Esophagus mucosa (tissue), 1 donor: ENCODE measurements at regions not wholly inside any gene's neighbourhood (a gene's known extent, or its start where the extent isn't known, plus 50 kb on each side); places are given as distances from the start of the nearest gene placed in this dataset.
"Not testable (repeated sequence)": the region's sequence is repeated elsewhere in the genome, so short reads cannot be mapped to it uniquely, and the experiment has no call there.

Experiments
- ATAC-seq: fragments of 200-7000 bp; cut with Tn5 transposase; one replicate; pipeline ENCODE4 v1.9.1; 2020
- donor health status: DM: yes; HTN: yes; CAD: no.

DNA sequence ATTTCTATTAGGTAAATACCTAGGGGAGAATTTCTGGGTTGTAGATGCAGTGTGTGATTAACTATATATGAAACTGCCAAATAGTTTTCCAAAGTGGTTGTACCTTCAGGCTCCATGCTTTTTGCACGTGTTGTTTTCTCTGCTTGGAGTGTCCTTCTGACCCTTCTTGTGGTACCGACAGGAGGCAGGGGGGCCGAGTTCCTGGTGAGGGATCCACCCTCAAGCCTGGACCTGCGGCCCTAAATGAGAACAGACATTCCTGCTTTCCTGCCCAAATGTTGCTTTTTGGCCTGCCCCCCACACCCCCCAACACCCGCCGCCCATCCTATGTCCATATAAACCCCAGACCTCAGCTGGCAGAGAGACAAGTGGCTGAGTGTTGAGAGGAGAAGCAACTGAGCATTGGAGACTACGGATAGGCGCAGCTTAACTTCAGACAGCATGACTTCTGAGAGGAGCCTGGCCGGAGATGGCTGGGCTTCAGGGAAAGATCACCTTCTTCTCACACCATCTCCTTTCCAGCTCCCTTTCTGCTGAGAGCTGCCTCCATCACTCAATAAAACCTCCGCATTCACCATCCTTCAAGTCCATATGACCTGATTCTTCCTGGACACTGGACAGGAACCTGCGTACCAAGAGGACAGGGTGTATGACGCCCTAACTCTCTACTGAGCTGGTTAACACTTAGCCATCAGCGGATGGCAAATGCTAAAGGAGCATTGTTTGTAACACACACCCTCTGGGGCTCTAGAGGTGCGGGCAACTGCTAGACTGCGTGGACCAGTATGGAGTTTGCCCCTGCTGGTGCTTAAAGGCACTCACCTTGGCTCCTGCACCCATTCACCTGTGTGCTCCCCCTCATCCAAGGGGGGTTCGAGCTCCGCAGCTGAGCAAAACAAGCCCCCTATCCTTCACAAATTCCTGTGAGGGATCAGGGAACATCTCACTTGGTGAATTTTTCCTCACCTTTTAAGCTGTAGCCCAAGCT, 194.7 kb upstream of the FBXO33 start:
- ATAC-seq, result no peak

DNA sequence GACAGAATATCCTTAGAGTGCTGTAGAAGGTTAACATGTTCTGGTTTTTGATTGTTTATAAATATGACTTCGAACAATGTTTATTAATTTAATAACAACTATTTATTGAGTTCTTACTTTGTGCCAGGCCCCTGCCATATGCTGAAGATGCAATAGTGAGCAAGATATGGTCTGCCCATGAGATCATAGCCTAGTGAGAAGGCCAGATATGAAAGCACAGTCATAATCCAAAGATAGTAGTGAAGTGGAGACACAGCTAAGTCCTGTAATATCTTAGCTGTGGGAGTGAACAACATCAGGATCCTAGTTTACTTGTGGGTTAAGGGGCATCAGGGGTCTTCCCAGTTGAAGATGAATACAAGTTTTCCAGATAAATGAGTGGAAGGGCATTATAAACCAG, 189.4 kb upstream of the FBXO33 start:
- ATAC-seq, result no peak

DNA sequence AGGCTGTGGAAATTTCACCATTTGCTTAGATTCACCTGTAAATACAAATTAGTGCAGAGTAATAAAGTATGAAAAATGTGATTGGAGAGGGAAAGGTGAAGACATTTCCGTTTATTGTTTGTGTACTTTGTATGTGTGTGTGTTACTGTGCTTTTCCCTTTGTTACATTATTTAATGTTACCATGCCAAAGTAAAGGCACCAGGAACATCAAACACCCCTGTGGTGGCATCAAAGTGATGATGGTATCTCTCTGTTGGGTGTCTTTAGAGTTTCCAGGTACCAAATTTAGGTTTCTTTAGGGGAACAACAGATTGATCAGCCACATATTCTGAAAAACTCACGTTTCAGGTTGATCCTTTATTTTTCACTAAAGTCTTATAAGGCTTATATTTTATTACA, 189.0 kb upstream of the FBXO33 start:
- ATAC-seq, result no peak

DNA sequence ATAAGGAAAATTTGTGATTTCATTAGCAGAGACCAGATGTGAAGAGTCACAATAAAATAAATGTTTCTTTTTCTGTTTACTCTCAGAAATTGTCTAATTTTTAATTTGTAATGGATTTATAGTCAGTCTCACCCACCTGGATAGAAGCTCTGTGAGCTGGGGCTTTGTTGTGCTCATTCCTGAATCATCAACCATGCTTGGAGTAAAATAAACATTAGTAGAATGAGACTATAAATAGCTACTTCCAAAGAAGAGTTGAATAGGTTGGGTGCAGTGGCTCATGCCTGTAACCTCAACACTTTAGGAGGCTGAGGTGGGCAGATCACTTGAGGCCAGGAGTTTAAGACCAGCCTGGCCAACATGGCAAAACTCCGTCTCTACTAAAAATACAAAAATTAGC, 185.3 kb upstream of the FBXO33 start:
- no peak for ATAC-seq

DNA sequence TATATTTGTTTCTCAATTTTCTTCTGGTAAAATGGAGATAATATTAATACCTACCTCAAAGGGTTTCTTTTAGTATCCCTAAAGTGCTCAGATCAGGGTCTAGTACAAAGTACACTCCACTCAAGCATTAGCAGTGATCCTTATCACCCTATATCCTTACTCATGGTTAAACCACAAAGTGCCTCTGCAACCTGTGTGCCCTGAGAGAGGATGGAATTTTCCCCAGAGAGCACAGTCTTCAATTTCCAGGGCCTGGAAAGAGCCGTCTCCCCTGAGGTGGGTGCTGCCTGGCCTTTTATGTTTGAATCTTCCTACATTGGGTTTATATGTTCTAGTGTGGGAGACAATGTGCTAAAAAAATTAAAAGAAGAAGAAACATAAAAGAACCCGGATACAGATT, 183.1 kb upstream of the FBXO33 start:
- no peak for ATAC-seq

DNA sequence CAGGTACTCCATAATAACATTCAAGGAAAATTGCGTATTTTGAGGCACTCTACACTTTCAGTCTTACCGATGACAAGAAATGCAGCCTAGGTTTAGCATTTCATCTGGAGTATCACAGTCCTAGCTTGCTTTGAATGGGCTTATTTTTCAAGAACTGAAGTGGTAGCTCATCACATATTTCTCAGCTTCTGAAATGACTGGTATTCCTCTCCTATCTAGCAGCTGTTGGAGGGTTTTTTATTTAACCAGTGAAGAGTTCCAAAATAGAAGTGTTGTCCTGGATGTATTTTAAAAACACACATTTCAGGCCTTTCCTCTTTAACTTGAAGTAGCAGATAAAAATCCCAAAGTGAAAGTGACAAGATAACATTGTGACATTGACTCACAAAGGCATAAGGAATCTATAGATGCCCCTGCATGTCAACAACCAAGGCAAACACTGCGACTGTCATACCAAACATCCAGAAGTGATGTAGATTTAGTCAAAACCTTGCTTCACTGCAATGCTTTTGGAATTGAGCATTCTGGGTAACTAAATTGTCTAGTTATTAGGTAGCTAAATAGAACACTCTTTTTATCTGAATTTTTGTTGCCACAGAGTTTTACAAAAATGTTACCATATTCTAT, 182.2 kb upstream of the FBXO33 start:
- no peak for ATAC-seq

DNA sequence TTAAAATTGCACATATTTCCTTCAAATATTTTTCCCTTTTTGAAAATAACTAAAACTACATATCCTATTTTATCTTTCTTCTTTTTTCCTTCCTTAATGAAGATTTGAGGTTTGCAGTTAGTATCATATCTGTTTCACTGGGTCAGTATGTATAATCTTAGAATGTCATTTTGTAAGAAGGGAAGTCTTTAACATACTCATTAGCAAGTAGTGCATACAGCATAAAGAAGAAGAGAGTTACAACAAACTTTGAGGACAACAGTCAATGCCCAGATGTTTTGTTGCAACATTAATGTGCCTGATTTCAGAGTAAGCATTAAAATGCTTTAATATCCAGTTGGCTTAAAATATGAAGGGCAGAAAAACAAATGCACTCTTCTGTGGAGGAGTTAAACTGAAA, 176.9 kb upstream of the FBXO33 start:
- ATAC-seq, result no peak

DNA sequence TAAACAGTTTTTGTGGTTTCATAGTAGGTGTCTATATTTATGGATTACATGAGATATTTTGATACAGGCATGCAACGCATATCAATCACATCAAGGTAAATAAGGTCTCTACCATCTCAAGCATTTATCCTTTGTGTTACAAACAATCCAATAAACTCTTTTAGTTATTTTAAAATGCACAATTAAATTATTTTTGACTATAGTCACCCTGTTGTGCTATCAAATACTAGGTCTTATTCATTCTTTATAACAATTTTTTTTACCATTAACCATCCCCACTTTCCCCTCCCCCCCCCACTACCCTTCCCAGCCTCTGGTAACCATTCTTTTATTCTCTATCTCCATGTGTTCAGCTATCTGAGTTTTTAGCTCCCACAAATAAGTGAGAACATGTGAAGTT, 175.7 kb upstream of the FBXO33 start:
- no peak for ATAC-seq

DNA sequence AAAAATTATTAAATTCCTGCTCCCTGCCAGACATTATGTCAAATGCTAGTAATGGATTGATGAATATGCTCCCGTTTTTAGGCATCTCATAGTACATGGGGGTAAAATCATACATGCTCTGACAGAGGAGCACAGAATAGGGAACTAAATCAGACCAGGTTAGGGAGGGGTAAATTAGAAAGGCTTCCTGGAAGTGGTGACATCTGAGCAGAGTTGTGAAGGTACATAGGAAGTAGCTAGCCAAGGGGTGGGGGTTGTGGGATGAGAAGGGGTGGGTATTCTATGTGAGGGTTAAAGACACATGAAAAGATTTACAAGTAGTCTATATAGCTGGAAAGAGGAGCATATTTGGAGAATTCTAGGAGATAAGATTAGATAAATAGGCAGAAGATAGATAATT, 171.7 kb upstream of the FBXO33 start:
- no peak for ATAC-seq

DNA sequence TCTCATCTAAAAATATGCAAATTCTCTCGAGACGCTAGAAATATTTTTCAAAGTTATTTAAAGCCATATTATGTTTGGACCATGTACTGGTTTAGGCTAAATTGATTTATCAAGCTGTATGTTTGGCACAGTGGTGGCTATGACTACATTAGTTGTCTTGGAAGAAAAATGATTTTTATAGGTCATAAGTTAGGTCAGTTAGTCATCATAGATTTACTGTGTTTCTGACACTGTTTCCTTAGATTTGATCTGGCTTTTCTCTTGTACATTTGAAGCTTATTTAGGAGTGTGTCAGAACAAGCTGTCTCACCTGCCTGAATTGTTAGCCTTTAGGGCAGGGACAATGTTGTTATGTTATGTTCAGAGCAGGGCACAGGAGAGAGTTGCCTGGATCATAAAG, 161.1 kb upstream of the FBXO33 start:
- ATAC-seq, result no peak

DNA sequence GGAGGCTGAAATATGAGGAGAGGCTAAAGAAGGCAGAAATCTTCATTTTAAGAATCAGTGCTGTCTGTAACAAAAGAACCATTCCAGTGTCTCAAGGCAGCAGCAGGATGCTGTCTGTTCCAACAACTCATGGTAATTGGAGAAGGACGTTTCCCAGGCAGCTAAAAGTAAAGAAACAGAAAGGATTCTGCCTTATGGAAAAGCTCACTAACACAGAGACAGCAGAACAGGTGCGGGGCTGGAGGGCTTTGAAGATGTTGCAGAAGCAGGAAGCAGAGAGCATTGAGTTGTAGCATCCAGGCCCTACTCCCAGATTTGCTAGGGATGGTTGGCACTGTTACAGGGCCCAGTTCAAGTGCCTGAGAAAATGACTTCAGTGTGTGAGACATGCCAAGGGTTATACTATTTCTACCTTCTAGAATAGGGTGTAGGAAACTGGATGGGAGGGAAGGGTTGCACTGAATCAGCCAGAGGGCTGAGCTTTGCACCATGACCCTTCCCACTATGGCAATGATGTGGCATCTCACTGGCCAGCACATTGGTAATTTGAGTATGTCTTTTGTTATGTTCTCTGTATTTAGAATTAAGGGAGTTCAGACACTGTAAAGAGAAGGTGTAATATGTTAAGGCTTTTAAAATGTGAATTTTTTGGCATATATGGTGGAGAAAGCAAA, 160.0 kb upstream of the FBXO33 start:
- ATAC-seq, result no peak

DNA sequence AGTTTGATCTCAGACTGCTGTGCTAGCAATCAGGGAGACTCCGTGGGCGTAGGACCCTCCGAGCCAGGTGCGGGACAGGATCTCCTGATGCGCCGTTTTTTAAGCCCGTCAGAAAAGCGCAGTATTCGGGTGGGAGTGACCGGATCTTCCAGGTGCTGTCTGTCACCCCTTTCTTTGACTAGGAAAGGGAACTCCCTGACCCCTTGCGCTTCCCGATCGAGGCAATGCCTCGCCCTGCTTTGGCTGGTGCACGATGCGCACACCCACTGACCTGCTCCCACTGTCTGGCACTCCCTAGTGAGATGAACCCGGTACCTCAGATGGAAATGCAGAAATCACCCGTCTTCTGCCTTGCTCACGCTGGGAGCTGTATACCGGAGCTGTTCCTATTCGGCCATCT, 157.6 kb upstream of the FBXO33 start:
- not testable (repeated sequence) for ATAC-seq

DNA sequence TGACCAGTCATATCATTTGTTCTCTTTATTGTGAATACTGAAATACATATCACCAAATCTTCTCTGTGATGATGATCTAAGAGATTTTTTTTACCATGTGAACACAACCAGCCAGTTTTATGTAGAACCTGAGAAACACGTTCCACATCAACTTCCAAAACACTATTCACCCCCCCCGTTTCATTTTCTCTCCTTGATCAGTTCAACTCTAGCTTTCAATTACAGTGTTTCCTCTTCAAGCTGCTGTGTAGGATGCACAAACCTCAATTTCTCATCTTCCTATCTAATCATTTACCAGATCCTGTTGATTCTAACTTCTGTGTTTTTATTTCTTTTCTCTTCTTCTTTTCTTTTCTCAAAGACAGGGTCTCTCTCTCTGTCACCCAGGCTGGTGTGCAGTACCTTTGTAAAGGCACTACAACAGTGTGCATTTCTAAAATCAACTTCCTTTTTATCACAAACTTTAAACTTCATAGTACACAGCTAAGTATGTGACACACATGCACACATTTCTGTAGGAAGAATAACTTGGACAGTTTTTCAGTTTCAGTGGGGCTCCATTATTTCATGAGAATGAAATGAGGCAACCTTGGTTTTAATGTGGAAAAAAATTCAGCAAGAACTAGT, 149.9 kb upstream of the FBXO33 start:
- ATAC-seq, result no peak

DNA sequence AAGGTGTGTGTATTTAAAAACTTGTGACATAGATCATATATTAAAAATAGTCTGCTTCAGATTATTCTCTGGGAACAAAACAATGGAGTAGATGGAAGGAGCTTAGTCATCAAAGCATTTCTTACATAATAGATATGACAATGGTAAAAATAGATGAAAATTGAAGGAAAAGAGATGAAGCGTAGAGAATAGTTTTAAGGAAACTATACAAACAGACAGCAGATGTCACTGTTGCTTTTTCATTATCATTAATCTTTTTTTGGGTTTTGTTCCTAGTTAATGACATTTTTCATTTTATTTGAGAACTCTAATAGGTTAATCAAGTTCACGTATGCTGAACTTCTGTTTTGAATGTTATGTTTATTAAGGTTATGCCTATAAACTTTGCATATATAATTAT, 149.2 kb upstream of the FBXO33 start:
- no peak for ATAC-seq

DNA sequence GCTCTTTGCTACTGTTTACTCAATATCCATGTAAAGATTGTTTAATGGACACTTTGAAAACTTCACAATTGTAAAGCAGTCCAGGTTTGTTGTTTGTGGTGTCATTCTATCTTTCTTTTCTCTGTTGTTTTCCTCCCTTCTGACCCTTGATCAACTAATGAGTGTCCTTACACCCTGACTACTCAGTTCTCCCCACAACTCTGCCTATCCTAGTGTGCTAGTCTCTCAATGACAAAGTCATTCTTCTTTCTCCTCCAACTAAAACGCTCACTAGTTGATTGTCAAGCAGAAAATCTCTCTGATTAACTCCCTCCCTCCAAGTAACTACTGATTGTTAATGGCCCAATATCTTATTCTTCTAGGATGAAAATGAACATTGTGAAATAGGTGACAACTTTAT, 148.5 kb upstream of the FBXO33 start:
- no peak for ATAC-seq

DNA sequence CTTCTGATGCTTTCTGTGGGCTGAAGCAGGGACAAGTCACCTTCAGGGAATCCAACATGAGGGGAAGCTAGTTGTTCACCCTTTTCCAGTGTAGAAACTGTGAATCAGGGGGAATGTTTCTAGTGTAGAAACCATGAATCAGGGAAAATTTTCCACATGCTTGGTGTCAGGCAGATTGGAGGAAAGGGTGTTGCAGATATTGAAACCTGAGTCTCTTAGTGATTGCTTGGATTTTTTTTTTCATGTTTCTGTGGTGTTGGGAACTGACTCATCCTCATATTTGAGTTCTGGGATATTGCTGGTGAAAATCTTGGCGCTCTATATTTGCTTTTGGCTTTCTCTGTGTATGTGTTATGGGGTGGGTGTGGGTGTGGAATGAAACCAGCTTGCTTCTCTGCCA, 144.5 kb upstream of the FBXO33 start:
- ATAC-seq, result no peak

DNA sequence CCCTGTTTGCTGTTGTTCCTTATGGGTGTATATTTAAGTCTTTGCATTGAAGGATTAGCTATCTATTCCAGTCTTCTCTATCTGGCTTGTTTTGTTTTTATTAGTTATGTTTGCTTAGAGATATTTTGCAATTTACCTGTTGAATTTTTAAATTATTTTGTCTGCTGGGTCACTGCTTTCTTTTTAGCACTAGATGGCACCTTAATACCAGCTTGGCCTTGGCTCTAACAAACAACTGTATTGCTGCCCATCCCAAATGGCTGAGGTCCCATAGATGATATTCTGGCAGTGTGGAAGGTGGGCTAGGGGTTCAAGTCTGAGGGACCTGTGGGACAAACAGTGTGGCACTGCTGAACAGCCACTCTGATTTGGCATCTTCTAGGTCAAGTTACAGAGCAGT, 144.0 kb upstream of the FBXO33 start:
- ATAC-seq, result no peak

DNA sequence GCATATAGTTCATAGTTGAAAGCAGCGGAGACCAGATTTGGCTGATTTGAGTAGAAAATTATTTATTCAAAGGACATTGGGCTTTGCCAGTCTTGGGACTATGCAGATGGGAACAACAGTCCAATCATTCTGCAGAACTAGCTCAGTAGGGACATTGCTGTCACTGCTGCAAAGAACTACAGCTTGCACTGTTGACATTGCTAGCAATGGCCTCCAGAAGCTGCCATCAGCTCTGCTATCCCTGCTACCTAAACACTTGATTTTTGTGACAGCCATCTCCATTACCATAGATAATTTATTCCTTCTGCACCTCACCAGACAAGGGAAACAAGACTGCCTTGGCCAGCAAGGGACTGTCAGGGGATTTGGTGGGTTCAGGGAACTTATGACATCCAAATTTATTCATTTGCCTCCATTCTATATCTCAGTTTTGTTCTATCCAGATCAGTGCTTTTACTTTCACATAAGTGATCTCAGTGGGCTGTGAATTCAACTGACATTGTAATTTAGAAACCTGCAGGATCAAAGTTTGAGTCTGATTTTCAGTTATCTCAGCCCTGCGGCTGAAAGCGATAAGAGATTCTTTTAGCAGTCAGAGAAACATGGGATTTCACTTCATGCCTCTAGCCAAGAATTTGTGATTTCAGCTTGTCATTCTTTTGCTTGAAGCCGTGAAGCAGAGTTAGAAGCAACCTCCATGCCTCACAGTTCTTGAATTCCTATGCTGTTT, 136.7 kb upstream of the FBXO33 start:
- no peak for ATAC-seq

DNA sequence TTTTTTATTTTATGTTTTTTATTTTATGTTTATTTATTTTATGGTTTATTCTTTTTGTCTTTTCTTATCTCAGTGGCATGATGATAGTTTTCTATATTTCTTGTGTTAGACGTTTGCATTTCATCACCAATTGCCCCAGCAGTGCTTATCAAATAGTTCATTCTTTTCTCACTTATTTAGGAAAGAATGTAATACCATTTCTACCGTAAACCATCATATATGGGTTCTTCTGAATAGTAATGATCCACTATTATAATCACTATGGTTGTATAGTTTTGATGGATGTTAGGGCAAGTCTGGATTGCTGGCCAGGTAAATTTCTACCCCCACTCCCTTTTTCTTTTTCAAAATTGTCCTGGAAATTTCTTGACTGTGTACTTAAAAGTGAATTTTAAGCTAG, 134.6 kb upstream of the FBXO33 start:
- no peak for ATAC-seq

DNA sequence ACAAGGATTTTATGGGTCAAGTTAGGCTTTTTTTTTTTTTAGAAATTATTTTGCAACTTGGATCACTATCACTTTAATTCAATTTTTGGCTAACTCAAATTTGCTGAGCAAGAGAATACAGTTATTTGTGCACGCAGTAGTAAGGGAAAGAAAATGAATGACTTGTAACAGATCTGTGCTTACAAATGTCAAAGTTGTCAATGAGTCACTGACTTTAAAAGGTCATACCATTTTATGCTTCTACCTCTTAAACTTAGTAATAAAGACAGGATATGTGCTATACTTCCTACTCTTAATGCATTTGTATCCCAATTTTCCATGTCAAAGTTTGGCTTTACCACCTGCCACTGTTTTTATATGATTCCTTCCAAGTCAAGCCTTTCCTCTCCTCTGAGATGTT, 131.1 kb upstream of the FBXO33 start:
- ATAC-seq, result no peak

DNA sequence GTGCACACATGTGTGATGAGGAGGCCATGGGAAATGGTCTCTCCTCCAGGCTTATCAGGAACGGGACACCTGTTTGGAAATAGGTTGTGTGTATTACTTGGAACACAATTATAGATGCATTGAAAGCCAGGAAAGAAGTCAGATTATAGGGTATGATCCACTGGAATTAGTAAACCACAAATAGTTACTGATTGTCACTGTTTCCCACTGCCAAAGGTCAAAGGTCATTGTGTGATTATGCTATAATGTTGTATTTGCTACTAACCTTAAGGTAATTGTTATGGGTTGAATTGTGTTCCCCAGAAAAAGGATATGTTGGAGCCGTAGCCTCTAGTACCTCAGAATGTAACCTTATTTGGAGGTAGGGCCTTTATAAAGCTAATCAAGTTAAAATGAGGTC, 129.9 kb upstream of the FBXO33 start:
- no peak for ATAC-seq

DNA sequence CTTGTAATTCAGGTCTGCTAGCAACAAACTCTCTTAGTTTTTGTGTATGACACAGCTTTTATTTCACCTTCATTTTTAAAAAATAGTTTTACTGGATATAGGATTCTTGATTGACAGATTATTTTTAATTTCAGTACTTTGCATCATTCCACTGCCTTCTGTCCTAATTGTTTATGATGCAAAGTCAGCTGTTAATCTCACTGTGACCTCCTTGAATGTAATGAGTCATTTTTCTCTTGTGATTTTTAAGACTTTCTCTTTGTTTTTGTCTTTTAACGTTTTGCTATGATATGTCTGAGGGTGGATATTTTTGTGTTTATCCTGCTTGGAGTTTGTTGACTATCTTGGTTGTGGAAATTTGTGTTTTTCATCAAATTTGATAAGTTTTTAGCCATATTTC, 126.3 kb upstream of the FBXO33 start:
- no peak for ATAC-seq

DNA sequence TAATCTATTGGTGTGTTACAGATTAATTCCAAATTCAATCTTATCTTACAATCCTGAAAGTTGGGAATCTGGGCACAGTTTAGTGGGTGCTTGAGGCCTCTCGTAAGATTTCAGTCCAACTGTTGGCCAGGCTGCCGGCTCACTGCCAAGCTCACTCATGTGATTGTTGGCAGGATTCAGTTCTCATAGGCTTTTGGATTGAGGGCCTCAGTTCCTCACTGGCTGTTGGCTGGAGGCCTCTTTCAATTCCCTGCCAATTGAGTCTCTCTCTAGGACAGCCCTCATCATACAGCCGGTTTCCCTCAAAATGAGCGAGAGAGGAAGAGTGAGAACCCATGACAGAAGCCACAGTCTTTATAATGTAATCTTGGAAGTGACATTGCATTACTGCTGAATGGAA, 123.5 kb upstream of the FBXO33 start:
- ATAC-seq, result no peak
